GF-D8 (cell line): ENCODE measurements at regions not wholly inside any gene's neighbourhood (a gene's known extent, or its start where the extent isn't known, plus 50 kb on each side); places are given as distances from the start of the nearest gene placed in this dataset.

Source experiments
- DNase-seq: peaks from one replicate; lab custom pipeline; 2025; lab: John Stamatoyannopoulos, UW

GRCh38 chr18:45266023-45266422 lies 349.3 kb upstream of the SLC14A2 start:
- no peak for DNase-seq

- no peak for DNase-seq
These were observed 347.7 kb upstream of the SLC14A2 start for GRCh38 chr18:45267622-45268021.

- DNase-seq: no peak
These were observed 346.7 kb upstream of the SLC14A2 start for GRCh38 chr18:45268583-45268982.

- DNase-seq: no peak
These were observed 344.9 kb upstream of the SLC14A2 start for GRCh38 chr18:45270289-45270771.

GRCh38 chr18:45274026-45274425 lies 341.2 kb upstream of the SLC14A2 start:
- DNase-seq: no peak

- peak; percentile 16 for DNase-seq
These were observed 339.7 kb upstream of the SLC14A2 start for GRCh38 chr18:45275367-45276113.

GRCh38 chr18:45276878-45277277 lies 338.4 kb upstream of the SLC14A2 start:
- no peak for DNase-seq

GRCh38 chr18:45277908-45278307 lies 337.4 kb upstream of the SLC14A2 start:
- no peak for DNase-seq

- DNase-seq: no peak
These were observed 334.6 kb upstream of the SLC14A2 start for GRCh38 chr18:45280481-45281276.

GRCh38 chr18:45282101-45282812 lies 333.0 kb upstream of the SLC14A2 start:
- no peak for DNase-seq

- no peak for DNase-seq
These were observed 331.1 kb upstream of the SLC14A2 start for GRCh38 chr18:45284174-45284573.

GRCh38 chr18:45284851-45285250 lies 330.4 kb upstream of the SLC14A2 start:
- DNase-seq: no peak

- DNase-seq: no peak
These were observed 330.0 kb upstream of the SLC14A2 start for GRCh38 chr18:45285251-45285650.

- DNase-seq: no peak
These were observed 328.8 kb upstream of the SLC14A2 start for GRCh38 chr18:45286431-45286830.

GRCh38 chr18:45287531-45287930 lies 327.7 kb upstream of the SLC14A2 start:
- no peak for DNase-seq

- DNase-seq: no peak
These were observed 324.9 kb upstream of the SLC14A2 start for GRCh38 chr18:45290364-45290763.

GRCh38 chr18:45291621-45292615 lies 323.4 kb upstream of the SLC14A2 start:
- DNase-seq: no peak

- DNase-seq: no peak
These were observed 319.9 kb upstream of the SLC14A2 start for GRCh38 chr18:45295388-45295787.

GRCh38 chr18:45298986-45299385 lies 316.3 kb upstream of the SLC14A2 start:
- no peak for DNase-seq

GRCh38 chr18:45303026-45303425 lies 312.2 kb upstream of the SLC14A2 start:
- no peak for DNase-seq

- DNase-seq: no peak
These were observed 310.7 kb upstream of the SLC14A2 start for GRCh38 chr18:45304558-45304957.
